Tibial nerve (tissue), 4 donors: ENCODE measurements at regions not wholly inside any gene's neighbourhood (a gene's known extent, or its start where the extent isn't known, plus 50 kb on each side); places are given as distances from the start of the nearest gene placed in this dataset.

Source experiments
- DNase-seq, 2 donors: peaks; one replicate each; pipeline ENCODE4 v3.0.0-alpha.2; 2019; ENCODE audit warnings: low spot score in 2 of 2
- H3K27ac ChIP-seq, 4 donors: fragments of 200-600 bp; sonication (generic) in 3 of 4; one replicate each; pipeline ENCODE4 v1.5.1; 2017 to 2019; ENCODE audit warnings: mild to moderate bottlenecking in 1 of 4
- H3K27me3 ChIP-seq, 2 donors: fragments of 200-600 bp; sonication (generic) in 1 of 2; one replicate each; pipeline versions ENCODE4 v1.5.1 to v1.6.0; 2017 to 2019
- H3K36me3 ChIP-seq, 3 donors: fragments of 200-600 bp; sonication (generic); one replicate each; pipeline ENCODE4 v1.5.1; 2018 to 2019
- H3K4me1 ChIP-seq, 4 donors: fragments of 200-600 bp; sonication (generic) in 3 of 4; one replicate each; pipeline ENCODE4 v1.5.1; 2017 to 2019
- H3K4me3 ChIP-seq, 4 donors: fragments of 200-600 bp; sonication (generic) in 3 of 4; one replicate each; pipeline ENCODE4 v1.5.1; 2017 to 2019; ENCODE audit warnings: mild to moderate bottlenecking in 1 of 4, moderate library complexity in 1 of 4
- H3K9me3 ChIP-seq, 4 donors: fragments of 200-600 bp; sonication (generic) in 3 of 4; one replicate each; pipeline ENCODE4 v1.5.1; 2017 to 2019
- EP300 ChIP-seq, 2 donors: sonication (generic); formaldehyde crosslinking; IDR thresholded peaks; one replicate each; pipeline ENCODE4 v1.6.1; 2017; ENCODE audit warnings: antibody characterized with exemption in 2 of 2, mild to moderate bottlenecking in 1 of 2
- POLR2A ChIP-seq, 2 donors: fragments of 450-650 bp; IDR thresholded peaks; one replicate each; pipeline ENCODE4 v1.6.1; 2017; ENCODE audit warnings: antibody characterized with exemption in 2 of 2, mild to moderate bottlenecking in 2 of 2, moderate library complexity in 2 of 2
- WGBS, 2 donors: methylation state at CpG; one replicate each; pipeline ENCODE4 v1.1.5; 2018; 5-methylcytosine and 5-hydroxymethylcytosine counted together
- TF ChIP-seq, protein P1 (sequence below), 5 experiments: fragments of 200-600 bp in 3 of 5; fragments of 450-650 bp in 2 of 5; sonication (generic) in 3 of 5; IDR thresholded peaks; one replicate each; pipeline ENCODE4 v1.5.1; 2016 to 2019; ENCODE audit warnings: antibody characterized with exemption in 5 of 5, mild to moderate bottlenecking in 3 of 5, moderate library complexity in 2 of 5

DNA sequence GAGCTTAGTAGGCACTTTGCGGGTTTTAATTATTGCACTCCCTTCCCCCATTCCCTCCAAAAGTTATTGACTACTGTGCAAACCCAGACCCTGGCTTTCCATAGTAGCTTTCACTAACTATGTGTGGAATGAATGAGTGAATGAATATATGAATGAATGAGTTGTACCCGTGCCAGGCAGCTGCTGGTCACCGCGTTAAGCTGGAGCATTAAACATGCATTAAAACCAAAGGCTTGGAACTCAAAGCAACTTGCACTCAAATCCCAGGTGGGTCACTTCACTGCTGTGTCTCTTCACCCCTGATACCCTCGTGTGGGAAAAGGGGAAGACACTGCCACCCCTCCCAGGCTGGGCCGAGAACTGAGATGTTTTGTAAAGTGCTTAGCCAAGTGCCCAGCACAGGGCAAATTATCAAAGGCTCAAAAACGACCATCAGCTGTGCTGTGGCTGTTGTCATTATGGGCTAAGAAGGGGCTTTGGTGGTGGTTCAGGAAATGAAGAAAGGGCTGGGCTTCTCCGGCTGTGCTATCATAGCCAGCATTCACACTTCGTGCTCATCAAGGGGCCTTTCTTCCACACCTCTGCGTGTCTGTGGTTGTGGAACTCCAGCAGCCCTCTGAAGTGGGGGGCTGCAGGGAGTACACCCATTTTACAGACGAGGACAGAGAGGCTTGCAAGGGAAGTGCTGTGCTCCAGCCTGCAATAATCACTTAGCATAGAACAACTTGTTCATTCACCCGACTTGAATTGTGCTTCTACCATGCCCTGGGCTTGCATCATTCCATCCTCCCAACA lies 60.2 kb upstream of the STX16 start:
- no peak for DNase-seq
- 71 to 77% methylated on average over 12 of the region's 12 CpGs for WGBS, 2 donors
- no peaks in the 10 kb centered on the region for H3K27me3 ChIP-seq
- H3K9me3 ChIP-seq, result no peaks in the 10 kb centered on the region
- no peaks in the 10 kb centered on the region for H3K4me1 ChIP-seq
- H3K4me3 ChIP-seq, result no peak overlapping the region
- no peak overlapping the region for H3K27ac ChIP-seq
- TF ChIP-seq, protein P1, sequence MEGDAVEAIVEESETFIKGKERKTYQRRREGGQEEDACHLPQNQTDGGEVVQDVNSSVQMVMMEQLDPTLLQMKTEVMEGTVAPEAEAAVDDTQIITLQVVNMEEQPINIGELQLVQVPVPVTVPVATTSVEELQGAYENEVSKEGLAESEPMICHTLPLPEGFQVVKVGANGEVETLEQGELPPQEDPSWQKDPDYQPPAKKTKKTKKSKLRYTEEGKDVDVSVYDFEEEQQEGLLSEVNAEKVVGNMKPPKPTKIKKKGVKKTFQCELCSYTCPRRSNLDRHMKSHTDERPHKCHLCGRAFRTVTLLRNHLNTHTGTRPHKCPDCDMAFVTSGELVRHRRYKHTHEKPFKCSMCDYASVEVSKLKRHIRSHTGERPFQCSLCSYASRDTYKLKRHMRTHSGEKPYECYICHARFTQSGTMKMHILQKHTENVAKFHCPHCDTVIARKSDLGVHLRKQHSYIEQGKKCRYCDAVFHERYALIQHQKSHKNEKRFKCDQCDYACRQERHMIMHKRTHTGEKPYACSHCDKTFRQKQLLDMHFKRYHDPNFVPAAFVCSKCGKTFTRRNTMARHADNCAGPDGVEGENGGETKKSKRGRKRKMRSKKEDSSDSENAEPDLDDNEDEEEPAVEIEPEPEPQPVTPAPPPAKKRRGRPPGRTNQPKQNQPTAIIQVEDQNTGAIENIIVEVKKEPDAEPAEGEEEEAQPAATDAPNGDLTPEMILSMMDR (IDR thresholded peaks at IDR 0.05), result no peak
- TF ChIP-seq EP300 (IDR thresholded peaks at IDR 0.05) (no peak), POLR2A (IDR thresholded peaks at IDR 0.05) (no peak)
- H3K36me3 ChIP-seq, result no peaks in the 10 kb centered on the region

DNA sequence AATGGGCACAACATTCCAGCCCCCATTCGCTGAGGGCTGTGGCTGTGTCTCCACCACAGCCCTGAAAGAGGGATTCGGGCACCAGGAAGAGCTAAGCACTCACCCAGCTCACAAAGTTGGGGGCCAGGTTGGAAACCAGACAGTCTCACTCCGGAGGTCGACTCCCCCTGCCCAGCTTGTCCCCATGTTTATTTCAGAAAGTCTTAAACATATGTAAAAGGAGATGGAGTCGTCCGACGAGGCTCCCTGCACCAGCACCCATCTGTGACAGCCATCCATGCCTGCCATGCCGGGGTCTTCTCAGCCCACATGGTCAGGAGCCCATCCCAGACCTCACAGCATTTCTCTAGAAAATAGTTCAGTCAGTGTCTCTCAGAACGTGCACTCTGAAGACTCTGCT lies 63.6 kb upstream of the STX16 start:
- Histone ChIP-seq H3K4me3 (no peak overlapping the region), H3K27ac (no peak overlapping the region), H3K4me1 (no peaks in the 10 kb centered on the region), H3K9me3 (no peaks in the 10 kb centered on the region), H3K36me3 (no peaks in the 10 kb centered on the region), H3K27me3 (no peaks in the 10 kb centered on the region)
- no peak for TF ChIP-seq EP300 (IDR thresholded peaks at IDR 0.05)
- TF ChIP-seq, protein P1 (IDR thresholded peaks at IDR 0.05), result no peak
- TF ChIP-seq POLR2A (IDR thresholded peaks at IDR 0.05), result no peak
- DNase-seq, result no peak
- WGBS, 2 donors, result 84 to 87% methylated on average over 9 of the region's 9 CpGs

DNA sequence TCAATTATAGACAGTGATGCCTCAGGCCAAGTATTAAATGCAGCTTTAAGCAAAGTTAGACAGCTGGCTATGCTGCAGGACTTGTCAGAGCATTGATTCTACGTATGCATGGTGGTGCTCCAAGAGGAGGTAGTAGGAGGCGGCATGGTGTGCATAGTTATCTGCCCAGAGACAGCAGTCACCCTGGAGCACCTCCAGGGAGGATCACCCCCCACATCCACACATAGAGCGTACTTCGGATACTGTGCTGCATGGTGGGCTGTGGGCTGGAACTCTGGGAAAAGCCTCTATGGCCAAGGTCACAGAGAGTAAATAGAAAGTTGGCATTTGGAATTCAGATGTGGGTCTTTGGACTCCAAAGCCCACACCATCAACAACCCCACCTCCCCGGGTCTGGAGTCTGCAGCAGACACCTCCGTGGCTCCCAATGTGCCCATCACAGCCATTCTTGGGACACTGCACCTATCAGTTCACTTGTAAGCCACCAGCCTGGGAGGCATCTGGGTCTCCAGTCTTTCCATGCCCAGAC lies 64.5 kb upstream of the STX16 start:
- no peaks in the 10 kb centered on the region for H3K27me3 ChIP-seq
- H3K4me3 ChIP-seq, result no peak overlapping the region
- DNase-seq, result no peak
- H3K4me1 ChIP-seq, result no peaks in the 10 kb centered on the region
- 80 to 84% methylated on average over 5 to 6 of the region's 6 CpGs for WGBS, 2 donors
- TF ChIP-seq, protein P1 (IDR thresholded peaks at IDR 0.05), result no peak
- no peak for TF ChIP-seq EP300 (IDR thresholded peaks at IDR 0.05)
- no peak for TF ChIP-seq POLR2A (IDR thresholded peaks at IDR 0.05)
- H3K9me3 ChIP-seq, result no peaks in the 10 kb centered on the region
- H3K27ac ChIP-seq, result no peak overlapping the region
- no peaks in the 10 kb centered on the region for H3K36me3 ChIP-seq

DNA sequence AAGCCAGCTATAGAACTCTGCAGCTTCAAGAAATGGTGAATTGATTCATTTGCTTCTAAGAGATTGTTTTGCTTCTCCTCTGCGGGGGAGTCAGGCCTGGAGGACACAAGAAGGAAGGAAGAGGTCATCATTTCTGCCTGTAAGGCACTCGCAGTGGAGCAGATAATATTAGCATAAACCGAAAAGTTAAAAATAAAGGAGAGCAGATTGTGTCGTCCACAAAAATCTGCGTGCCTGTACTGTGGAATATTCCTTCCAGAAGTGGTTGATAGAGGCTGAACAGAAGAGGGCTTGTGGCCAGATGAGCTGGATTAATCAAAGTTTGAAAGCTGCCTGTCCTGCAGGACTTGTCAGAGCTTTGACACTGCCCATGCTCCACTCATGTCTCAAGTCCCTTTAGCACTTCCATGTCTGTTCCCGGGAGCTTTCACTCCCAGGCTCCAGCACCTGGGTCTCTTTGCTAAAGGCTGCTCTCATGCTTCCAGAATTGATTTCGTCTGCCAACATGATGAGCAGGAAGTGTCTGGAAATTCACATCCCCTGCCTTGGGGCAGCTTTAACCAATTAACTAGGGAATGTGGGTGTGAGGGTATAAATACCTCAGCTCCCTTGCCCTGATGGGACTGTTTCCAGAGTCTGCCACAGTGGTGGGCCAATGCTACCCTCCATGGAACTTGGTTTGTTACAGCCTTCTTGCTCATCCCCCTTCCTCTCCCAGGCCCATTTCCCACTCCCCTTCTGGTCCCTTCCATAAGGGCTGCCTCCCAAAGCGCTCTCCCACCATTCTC lies 65.1 kb upstream of the STX16 start:
- H3K36me3 ChIP-seq, result no peaks in the 10 kb centered on the region
- H3K27me3 ChIP-seq, result no peaks in the 10 kb centered on the region
- no peaks in the 10 kb centered on the region for H3K9me3 ChIP-seq
- DNase-seq, result no peak
- 51 to 55% methylated on average over 8 of the region's 8 CpGs for WGBS, 2 donors
- TF ChIP-seq, protein P1 (IDR thresholded peaks at IDR 0.05), result no peak
- no peak for TF ChIP-seq POLR2A (IDR thresholded peaks at IDR 0.05)
- no peak for TF ChIP-seq EP300 (IDR thresholded peaks at IDR 0.05)
- no peak overlapping the region for H3K4me3 ChIP-seq
- H3K27ac ChIP-seq, result no peak overlapping the region
- H3K4me1 ChIP-seq, result no peaks in the 10 kb centered on the region
